ENCODE measurements at regions not wholly inside any gene's neighbourhood (a gene's known extent, or its start where the extent isn't known, plus 50 kb on each side); places are given as distances from the start of the nearest gene placed in this dataset.

DNA sequence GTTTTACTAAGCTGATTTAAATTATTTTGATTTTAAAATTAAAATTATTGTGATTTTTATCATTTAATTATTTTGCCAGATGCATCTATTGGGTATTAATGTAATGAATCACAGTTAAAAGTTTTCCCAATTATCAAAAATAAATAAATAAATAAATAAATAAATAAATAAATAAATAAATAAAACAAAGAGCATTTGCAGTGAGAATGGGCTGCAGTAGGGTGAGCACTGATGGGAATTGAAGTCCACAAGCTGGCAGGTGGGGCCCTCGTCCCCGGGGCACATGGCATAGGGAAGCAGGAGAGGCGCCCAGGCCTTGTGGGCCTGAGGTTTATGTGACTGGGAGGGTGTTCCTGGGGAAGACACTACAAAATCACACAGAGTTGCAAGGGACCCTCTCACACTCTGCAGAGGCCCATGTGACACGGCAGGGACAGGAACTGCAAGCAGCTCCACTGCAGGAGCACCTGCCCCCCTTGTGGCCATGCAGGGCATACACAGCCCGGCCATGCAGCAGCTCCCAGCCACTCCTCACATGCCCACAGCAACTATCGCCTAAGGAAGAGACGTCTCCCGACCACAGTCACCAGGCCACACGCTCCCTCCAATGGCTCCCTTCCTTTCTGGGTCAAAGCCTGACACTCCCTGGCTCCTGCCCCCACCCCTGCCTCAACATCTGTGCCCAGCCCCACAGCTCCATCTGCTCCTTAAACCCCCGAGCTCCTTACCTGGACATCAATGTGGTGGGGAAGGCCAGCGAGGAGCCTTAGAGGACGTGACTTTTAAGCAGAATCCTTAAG, 256.3 kb upstream of the SFSWAP start:
- H2AFZ ChIP-seq (ENCODE audit: low read length, unreplicated experiment): no peak overlapping the region

GRCh38 chr12:131455218-131455506, 255.7 kb upstream of the SFSWAP start:
- no peaks in the 10 kb centered on the region for H3K36me3 ChIP-seq (ENCODE audit: insufficient read depth, low read length)
- H2AFZ ChIP-seq (ENCODE audit: low read length, unreplicated experiment): no peak overlapping the region
- no peaks in the 10 kb centered on the region for H3K79me2 ChIP-seq (ENCODE audit: control insufficient read depth, insufficient read depth, low read length, unreplicated experiment)
- no peaks in the 10 kb centered on the region for H3K27me3 ChIP-seq (ENCODE audit: insufficient read depth, low read length)
- H3K27ac ChIP-seq (ENCODE audit: low read depth, low read length): no peak overlapping the region
- H3K4me3 ChIP-seq (ENCODE audit: low read depth, low read length): no peak overlapping the region
- H3K4me1 ChIP-seq (ENCODE audit: control insufficient read depth, insufficient read depth, low read length, unreplicated experiment): no peaks in the 10 kb centered on the region

More for the DNA sequence above, 256.3 kb upstream of the SFSWAP start:
- Histone ChIP-seq H3K27me3 (ENCODE audit: insufficient read depth, low read length) (no peaks in the 10 kb centered on the region), H3K4me1 (ENCODE audit: control insufficient read depth, insufficient read depth, low read length, unreplicated experiment) (no peaks in the 10 kb centered on the region), H3K79me2 (ENCODE audit: control insufficient read depth, insufficient read depth, low read length, unreplicated experiment) (no peaks in the 10 kb centered on the region), H3K27ac (ENCODE audit: low read depth, low read length) (no peak overlapping the region), H3K4me3 (ENCODE audit: low read depth, low read length) (no peak overlapping the region), H3K36me3 (ENCODE audit: insufficient read depth, low read length) (no peaks in the 10 kb centered on the region)

GRCh38 chr12:131455581-131456110, 255.2 kb upstream of the SFSWAP start:
- Histone ChIP-seq H3K4me3 (ENCODE audit: low read depth, low read length) (no peak overlapping the region), H3K27me3 (ENCODE audit: insufficient read depth, low read length) (no peaks in the 10 kb centered on the region), H3K4me1 (ENCODE audit: control insufficient read depth, insufficient read depth, low read length, unreplicated experiment) (no peaks in the 10 kb centered on the region), H2AFZ (ENCODE audit: low read length, unreplicated experiment) (no peak overlapping the region), H3K27ac (ENCODE audit: low read depth, low read length) (no peak overlapping the region), H3K79me2 (ENCODE audit: control insufficient read depth, insufficient read depth, low read length, unreplicated experiment) (no peaks in the 10 kb centered on the region), H3K36me3 (ENCODE audit: insufficient read depth, low read length) (no peaks in the 10 kb centered on the region)

- no peaks in the 10 kb centered on the region for H3K36me3 ChIP-seq (ENCODE audit: insufficient read depth, low read length)
- no peak overlapping the region for H2AFZ ChIP-seq (ENCODE audit: low read length, unreplicated experiment)
- H3K27ac ChIP-seq (ENCODE audit: low read depth, low read length): no peak overlapping the region
- H3K27me3 ChIP-seq (ENCODE audit: insufficient read depth, low read length): no peaks in the 10 kb centered on the region
- H3K4me1 ChIP-seq (ENCODE audit: control insufficient read depth, insufficient read depth, low read length, unreplicated experiment): no peaks in the 10 kb centered on the region
- no peaks in the 10 kb centered on the region for H3K79me2 ChIP-seq (ENCODE audit: control insufficient read depth, insufficient read depth, low read length, unreplicated experiment)
- no peak overlapping the region for H3K4me3 ChIP-seq (ENCODE audit: low read depth, low read length)
Measured at GRCh38 chr12:131456301-131457027, 254.4 kb upstream of the SFSWAP start.

DNA sequence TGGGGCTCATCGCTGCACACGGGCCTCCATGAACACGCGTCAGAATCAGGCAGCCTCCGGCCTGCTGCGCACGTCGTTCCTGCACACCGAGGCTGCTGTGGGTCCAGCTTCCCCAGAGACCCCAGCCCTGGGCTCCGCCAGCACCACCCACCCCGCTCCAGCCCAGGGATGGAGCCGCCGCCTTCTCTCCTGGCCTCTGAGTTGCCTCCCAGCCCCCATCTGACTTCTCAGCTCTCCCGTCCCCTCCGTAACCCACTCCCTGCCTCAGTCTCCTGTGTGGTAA, 253.9 kb upstream of the SFSWAP start:
- H3K79me2 ChIP-seq (ENCODE audit: control insufficient read depth, insufficient read depth, low read length, unreplicated experiment): no peaks in the 10 kb centered on the region
- no peak overlapping the region for H3K27ac ChIP-seq (ENCODE audit: low read depth, low read length)
- no peaks in the 10 kb centered on the region for H3K4me1 ChIP-seq (ENCODE audit: control insufficient read depth, insufficient read depth, low read length, unreplicated experiment)
- no peak overlapping the region for H3K4me3 ChIP-seq (ENCODE audit: low read depth, low read length)
- no peaks in the 10 kb centered on the region for H3K27me3 ChIP-seq (ENCODE audit: insufficient read depth, low read length)
- no peak overlapping the region for H2AFZ ChIP-seq (ENCODE audit: low read length, unreplicated experiment)
- H3K36me3 ChIP-seq (ENCODE audit: insufficient read depth, low read length): no peaks in the 10 kb centered on the region

DNA sequence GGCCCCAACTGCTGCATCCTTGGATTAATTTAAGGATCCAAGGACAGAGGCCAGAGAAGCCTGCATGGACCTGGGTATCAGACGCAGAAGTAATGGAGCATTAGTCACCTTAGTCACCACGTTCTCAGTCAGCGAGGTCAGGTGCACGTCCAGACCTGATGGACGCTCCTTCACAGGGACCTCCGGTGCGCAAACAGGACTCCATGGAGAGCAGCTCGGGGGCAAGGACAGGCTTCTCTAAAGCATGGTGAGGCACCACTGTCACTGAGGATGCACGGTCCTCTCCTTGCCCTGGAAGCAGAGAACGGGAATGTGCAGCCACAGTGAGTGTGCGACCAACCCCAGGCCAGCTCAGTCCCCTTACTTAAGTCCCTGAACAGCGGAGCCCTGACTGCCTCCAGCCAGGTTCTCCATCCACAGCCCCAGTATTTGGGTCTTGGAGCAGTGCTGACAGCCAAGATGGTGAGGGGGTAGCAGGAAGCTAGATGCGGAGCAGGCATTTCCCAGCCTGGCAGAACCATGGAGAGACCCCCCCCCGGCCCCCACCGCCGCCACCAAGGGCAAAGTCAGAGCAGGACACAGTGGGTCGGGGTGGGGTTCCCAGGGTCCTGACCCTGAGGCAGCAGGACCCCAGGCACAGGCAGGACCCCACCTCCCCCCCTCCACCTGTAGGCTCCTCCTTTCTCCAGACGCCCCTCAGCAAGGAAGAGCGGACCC, 253.4 kb upstream of the SFSWAP start:
- H3K4me1 ChIP-seq (ENCODE audit: control insufficient read depth, insufficient read depth, low read length, unreplicated experiment): no peaks in the 10 kb centered on the region
- no peak overlapping the region for H3K27ac ChIP-seq (ENCODE audit: low read depth, low read length)
- H3K36me3 ChIP-seq (ENCODE audit: insufficient read depth, low read length): no peaks in the 10 kb centered on the region
- no peak overlapping the region for H2AFZ ChIP-seq (ENCODE audit: low read length, unreplicated experiment)
- H3K4me3 ChIP-seq (ENCODE audit: low read depth, low read length): no peak overlapping the region
- H3K27me3 ChIP-seq (ENCODE audit: insufficient read depth, low read length): no peaks in the 10 kb centered on the region
- no peaks in the 10 kb centered on the region for H3K79me2 ChIP-seq (ENCODE audit: control insufficient read depth, insufficient read depth, low read length, unreplicated experiment)

- H3K27ac ChIP-seq (ENCODE audit: low read depth, low read length): no peak overlapping the region
- no peak overlapping the region for H3K4me3 ChIP-seq (ENCODE audit: low read depth, low read length)
- H3K79me2 ChIP-seq (ENCODE audit: control insufficient read depth, insufficient read depth, low read length, unreplicated experiment): no peaks in the 10 kb centered on the region
- H3K36me3 ChIP-seq (ENCODE audit: insufficient read depth, low read length): no peaks in the 10 kb centered on the region
- no peaks in the 10 kb centered on the region for H3K27me3 ChIP-seq (ENCODE audit: insufficient read depth, low read length)
- no peak overlapping the region for H2AFZ ChIP-seq (ENCODE audit: low read length, unreplicated experiment)
- no peaks in the 10 kb centered on the region for H3K4me1 ChIP-seq (ENCODE audit: control insufficient read depth, insufficient read depth, low read length, unreplicated experiment)
Measured at GRCh38 chr12:131458048-131458374, 252.9 kb upstream of the SFSWAP start.

DNA sequence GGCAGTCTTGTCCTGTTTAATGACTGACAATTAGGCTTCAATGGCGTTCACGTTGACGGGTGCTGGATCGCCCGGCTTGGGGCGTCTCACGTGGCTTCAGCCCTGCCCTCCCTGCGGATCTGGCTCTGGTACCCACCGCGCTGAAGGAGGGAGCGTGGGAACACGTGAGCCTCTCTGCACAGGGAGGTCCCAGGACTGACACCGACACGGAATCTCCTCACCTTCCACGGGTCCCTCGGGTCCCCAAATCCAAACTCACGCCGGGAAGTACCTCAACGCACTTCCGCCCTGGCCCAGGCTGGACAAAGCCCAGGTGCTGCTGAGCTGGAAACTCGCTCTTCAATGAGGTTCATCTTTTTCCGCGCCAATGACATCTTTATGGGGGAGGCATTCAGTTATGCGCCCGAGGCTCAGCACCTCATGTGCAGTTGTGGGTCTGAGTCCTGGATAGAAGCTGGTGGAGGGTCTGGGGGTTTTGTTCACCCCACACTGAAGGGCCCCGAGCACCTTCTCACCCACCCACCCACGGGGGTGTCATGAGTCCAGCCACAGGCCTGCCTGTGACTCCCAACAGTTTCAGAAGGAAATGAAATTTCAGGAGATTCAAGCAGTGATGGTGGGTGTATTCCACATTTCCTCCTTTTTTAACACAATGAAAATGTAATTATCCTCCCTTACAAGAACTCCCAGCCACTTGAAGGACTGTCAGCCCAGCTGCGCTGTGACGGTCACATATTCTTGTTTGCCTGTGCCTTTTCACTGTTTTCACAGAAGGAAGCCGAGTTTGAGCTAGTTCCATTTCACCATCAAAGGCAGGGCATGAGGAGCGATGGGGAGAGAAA, 251.7 kb upstream of the SFSWAP start:
- no peak overlapping the region for H2AFZ ChIP-seq (ENCODE audit: low read length, unreplicated experiment)
- no peaks in the 10 kb centered on the region for H3K27me3 ChIP-seq (ENCODE audit: insufficient read depth, low read length)
- H3K4me1 ChIP-seq (ENCODE audit: control insufficient read depth, insufficient read depth, low read length, unreplicated experiment): no peaks in the 10 kb centered on the region
- H3K4me3 ChIP-seq (ENCODE audit: low read depth, low read length): no peak overlapping the region
- H3K27ac ChIP-seq (ENCODE audit: low read depth, low read length): no peak overlapping the region
- H3K36me3 ChIP-seq (ENCODE audit: insufficient read depth, low read length): no peaks in the 10 kb centered on the region
- H3K79me2 ChIP-seq (ENCODE audit: control insufficient read depth, insufficient read depth, low read length, unreplicated experiment): no peaks in the 10 kb centered on the region

DNA sequence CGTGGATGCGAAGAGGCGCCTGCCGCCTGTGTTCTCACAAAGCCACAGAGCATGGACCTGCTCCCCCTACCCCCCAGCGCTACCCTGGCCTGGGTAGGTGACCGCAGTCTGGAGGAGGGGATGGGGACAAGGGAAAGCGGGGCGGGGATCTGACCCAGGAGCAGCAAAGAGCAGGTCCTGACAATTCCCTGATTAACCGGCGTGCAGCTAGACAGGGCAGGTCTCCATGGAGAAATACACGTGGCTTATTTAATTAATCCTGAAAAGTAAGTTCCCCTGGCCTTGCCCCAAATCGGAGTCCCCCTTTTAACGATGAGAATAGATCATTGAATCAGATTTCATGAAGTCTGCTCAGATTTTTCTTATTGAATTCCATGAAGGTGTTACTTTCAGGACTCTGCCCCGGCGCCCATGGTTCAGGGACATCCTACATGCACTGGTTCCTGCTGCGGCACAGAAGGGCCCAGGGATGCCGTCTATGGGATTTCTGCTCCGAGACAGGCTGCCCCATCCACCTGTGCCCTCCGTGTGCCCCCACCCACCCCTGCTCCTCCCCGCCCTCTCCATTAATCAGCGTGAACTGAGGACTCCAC, 251.0 kb upstream of the SFSWAP start:
- Histone ChIP-seq H3K4me3 (ENCODE audit: low read depth, low read length) (no peak overlapping the region), H3K27ac (ENCODE audit: low read depth, low read length) (no peak overlapping the region), H3K36me3 (ENCODE audit: insufficient read depth, low read length) (no peaks in the 10 kb centered on the region), H3K4me1 (ENCODE audit: control insufficient read depth, insufficient read depth, low read length, unreplicated experiment) (no peaks in the 10 kb centered on the region), H2AFZ (ENCODE audit: low read length, unreplicated experiment) (no peak overlapping the region), H3K79me2 (ENCODE audit: control insufficient read depth, insufficient read depth, low read length, unreplicated experiment) (no peaks in the 10 kb centered on the region), H3K27me3 (ENCODE audit: insufficient read depth, low read length) (no peaks in the 10 kb centered on the region)

- no peak overlapping the region for H3K27ac ChIP-seq (ENCODE audit: low read depth, low read length)
- no peaks in the 10 kb centered on the region for H3K79me2 ChIP-seq (ENCODE audit: control insufficient read depth, insufficient read depth, low read length, unreplicated experiment)
- H2AFZ ChIP-seq (ENCODE audit: low read length, unreplicated experiment): no peak overlapping the region
- H3K36me3 ChIP-seq (ENCODE audit: insufficient read depth, low read length): no peaks in the 10 kb centered on the region
- H3K27me3 ChIP-seq (ENCODE audit: insufficient read depth, low read length): no peaks in the 10 kb centered on the region
- H3K4me3 ChIP-seq (ENCODE audit: low read depth, low read length): no peak overlapping the region
- H3K4me1 ChIP-seq (ENCODE audit: control insufficient read depth, insufficient read depth, low read length, unreplicated experiment): no peaks in the 10 kb centered on the region
Measured at GRCh38 chr12:131460520-131460919, 250.4 kb upstream of the SFSWAP start.

All from ACC112 (cell line).